HT-29 (cell line): ENCODE measurements at regions not wholly inside any gene's neighbourhood (a gene's known extent, or its start where the extent isn't known, plus 50 kb on each side); places are given as distances from the start of the nearest gene placed in this dataset.
"Not testable (repeated sequence)": the region's sequence is repeated elsewhere in the genome, so short reads cannot be mapped to it uniquely, and the experiment has no call there.

Experiments used
- DNase-seq: peaks from one replicate; pipeline ENCODE4 v3.0.0-alpha.2; 2015; ENCODE audit warnings: low spot score

DNA sequence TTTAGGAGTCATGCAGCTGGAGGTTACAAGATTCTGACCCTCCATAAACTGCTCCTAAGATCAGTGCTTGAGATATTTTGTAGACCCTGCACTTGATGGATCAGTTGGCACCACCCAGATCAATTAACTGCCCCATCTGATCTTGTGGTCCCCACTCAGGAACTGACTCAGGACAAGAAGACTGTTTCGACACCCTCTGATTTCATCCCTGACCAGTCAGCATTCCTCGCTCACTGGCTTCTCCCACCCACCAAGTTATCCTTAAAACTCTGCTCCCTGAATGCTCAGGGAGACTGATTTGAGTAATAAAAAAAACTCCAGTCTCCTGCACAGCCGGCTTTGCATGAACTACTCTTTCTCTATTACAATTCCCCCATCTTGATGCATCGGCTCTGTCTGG is 360.2 kb downstream of the GALC start:
- no peak for DNase-seq

DNA sequence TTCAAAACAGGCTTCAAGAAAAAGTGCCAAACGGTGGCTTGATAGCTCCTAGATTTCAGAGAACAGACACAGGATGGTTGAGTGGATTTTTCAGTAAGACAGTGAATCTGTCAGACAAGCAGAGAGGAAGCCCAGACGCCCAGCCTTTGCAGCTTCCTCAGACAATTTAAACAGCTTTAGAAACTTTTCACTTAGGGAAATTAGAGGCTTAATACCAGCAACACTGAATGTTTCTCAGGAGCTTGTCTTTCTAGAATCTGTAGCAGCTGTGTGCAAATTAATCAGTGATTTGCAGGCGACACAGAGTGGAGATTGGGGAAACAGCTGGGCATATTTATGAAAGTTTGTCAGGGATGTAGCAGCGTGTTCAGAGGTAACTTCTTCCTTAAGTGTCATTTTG is 362.1 kb downstream of the GALC start:
- no peak for DNase-seq

DNA sequence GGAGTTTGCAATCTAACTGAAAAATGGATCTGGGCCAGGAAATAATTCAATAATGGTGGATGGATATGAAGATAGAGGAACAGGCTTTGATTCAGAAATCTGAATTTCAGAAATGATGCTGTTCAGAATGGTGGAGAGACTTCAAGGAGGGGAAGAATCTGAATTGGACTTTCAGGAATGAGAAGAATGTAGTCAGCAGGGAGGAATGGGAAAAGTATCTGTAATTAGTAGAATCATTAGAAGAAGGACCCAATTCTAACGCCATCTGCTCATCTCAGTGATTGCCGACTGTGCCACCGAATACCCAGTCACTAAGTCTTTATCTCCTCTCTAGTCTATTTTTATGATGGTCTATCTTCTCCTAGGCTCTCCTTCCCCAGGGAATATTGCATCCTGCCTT is 363.2 kb downstream of the GALC start:
- DNase-seq, result no peak

DNA sequence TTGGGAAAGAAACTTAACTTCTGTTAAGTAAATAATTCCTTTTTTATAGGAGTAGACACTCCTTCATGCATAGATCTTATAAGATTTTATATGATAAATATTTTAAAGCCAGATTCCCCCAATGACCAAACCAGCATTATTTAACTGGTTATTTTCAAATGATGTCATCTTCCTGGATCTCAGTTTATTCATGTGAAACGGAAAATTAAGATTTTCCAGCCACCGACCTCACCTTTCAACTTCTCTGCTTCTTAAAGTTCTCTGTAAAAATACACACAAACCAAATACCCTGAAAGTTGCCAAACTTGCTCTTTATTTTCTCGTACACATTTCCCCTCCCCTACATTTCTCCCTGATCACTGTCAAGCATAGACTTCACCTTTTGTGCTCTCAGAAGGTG is 364.2 kb downstream of the GALC start:
- no peak for DNase-seq

DNA sequence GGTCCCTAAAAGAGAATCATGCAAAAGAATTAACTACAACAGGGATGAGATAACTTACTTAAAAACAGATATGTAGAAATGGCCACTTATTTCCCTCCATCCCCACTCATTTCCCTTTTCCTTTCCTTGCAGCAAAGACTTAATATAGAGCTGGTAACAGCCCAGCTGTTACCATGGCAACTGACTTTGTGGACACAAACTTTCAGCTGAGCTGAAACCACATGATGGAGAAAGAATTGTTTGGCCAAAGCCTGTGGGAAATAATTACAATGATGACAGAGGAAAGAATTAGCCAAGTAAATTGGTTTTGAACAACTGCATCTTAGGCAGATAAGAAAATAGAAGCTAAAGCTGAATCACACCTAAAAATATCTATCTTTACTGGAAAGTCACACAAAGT is 364.9 kb downstream of the GALC start:
- no peak for DNase-seq

DNA sequence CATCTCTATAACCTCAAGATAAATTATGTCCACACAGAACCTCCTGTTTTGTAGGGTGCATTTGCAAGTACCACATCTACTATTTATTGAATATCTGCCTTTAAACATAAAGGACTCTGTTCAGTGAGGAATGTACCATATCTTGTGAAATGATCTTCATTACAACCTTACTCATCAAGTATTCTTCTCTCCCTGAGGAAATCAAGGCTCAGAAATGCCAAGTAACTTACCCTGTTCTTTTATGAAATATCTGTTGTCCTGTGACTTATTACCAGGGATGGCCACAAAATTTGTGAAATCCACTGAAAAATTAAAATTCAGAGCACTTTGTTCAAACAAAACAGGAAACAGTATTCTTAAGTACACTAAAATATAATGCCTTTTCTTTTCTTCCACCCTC is 366.7 kb downstream of the GALC start:
- DNase-seq, result no peak

DNA sequence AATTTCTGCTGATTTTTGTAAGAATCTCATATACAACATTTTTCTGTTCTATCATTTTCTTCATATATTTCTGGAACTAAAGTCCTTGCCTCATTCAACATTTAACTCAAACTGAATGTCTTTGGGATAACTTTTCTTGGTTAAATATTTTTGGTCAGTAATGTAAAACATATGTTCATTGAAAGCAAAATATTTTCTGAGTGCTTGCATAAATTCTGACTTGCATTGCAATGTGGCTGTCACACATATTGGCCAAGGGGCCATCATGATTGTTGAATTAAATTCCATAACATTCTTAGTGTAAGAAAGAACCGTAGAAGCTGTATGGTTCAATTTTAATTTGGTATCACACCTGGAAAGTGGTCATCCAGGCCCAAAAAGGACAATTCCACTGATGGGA is 369.4 kb downstream of the GALC start:
- DNase-seq, result no peak

DNA sequence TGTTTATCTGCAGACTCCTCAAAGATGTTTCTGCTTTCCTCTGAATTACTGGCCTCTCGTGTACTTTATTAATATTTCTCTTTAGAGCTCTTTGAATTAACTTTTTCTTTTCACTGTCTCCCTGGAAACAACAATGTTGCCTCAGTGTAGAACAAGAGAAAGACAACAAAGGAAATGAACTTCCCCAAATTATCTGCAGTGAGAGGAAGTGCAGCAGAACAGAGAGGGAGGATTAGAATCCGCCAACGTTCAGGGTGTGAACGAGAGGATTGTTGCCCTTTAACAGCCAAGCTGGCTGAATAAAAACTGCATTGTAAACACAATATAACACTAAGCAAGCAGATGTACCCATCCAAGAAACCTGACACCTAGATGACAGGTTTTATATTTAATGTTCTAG is 375.9 kb downstream of the GALC start:
- no peak for DNase-seq

DNA sequence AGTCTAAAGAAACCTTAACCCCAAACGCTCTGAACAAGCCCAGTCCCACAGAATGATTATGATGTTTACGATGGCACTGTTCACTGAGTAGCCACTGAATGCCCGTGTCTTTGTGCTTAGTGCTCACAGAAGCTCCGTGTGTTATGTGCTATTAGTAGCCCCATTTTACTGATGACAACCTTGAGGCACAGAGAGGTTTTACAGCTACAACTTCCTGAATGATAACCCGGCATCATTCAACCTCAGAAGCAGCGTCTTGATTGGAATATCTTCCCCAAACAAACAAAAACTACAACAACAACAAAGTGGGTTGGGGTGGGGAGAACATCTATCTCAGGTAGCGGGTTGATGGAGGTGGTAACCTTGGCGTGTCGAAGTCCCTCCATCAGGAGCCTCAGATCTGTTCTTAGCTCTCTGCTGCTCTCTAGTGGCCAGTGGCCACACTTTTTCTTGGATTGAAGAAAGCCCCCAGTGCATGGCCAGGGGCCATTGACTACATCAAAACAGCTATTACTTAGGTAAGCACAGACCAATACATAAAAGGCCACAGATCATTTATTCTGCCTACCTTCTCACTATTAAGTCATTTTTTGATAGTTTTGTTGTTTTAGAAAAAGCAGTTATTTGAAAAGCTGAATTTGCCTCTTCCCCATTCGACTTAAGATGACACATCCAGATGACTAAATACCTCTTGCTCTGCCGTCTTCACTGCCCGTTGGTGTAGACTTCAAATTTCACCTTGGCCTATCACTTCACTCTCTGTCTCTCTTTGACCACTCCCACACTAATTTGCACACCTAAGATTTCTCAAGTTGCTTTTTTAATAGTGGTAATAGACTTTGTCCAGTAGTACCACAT is 376.9 kb downstream of the GALC start:
- peak; percentile 57 for DNase-seq

DNA sequence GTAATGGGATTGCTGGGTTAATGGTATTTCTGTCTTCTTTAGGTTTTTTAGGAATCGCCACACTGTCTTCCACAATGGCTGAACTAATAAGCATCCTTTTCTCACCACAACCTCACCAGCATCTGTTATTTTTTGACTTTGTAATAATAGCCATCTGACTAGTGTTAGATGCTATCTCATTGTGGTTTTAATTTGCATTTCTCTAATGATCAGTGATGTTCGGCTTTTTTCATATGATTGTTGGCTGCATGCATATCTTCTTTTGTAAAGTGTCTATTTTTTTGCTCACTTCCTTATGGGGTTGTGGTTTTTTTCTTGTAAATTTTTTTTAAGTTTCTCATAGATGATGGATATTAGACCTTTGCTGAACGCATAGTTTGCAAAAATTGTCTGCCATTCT is 377.9 kb downstream of the GALC start:
- DNase-seq, result no peak

DNA sequence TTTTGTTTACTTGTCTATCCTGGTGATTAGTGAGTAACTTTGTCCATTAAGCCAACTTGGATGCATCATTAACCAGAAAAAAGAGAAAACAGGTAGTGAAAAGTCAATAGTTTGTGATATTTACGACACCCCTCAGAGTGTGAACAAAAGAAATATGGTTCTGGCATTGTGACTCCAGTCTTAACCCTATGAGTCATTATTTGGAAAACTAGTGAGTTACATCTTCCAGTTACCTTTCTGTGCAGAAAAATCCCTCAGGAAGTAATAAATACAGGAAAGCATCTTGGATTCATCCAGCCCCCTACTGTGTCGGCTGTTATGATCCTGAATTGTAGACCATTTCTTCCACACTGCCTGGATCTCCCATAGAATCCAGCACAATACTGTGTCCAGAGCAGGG is 379.1 kb downstream of the GALC start:
- no peak for DNase-seq

DNA sequence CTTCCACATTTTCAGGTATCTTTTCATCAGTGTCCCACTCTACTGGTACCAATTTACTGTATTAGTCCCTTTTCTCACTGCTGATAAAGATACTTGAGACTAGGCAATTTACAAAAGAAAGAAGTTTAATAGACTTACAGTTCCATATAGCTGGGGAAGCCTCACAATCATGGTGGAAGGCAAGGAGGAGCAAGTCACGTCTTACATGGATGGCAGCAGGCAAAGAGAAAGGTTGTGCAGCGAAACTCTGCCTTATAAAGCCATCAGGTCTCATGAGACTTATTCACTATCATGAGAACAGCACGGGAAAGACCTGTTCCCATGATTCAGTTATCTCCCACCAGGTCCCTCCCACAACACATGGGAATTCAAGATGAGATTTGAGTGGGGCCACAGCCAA is 385.9 kb downstream of the GALC start:
- not testable (repeated sequence) for DNase-seq

DNA sequence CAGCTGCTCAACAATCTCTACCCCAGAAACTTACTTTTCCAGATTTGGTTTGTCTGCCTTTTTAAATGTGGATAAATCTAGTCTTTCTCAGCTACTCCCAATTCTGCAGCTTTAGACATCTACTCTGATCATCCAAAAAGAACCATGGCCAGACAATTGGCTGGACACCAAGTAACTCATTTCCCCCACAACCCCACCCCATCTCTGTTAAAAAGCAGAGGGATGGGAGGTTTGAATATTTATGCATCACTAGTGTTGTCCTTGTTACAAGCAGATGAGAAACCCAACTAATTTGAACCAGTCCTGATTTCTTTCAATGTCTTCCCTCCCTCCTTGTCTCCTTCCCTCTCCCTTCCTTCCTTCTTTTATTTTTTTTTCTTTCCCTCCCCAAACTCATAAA is 391.9 kb downstream of the GALC start:
- no peak for DNase-seq

DNA sequence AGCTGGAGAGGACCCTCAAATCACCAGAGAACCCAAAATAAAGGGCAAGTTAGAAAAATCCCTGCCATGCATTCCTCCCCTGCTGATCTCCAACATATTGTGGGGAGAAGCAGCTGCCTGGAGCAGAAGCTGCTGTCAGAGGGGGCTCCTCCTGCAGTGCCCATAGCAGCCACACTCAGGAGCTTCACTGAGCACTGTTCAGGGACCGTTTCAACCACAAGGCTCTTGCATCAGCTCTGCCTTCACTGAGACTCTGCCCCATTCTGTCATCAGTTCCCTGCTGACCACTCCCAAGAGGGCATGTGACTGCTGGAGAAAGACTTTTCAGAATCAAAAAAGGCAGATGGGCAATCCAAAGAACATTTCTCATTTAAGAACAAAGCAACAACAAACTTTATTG is 392.7 kb downstream of the GALC start:
- no peak for DNase-seq

DNA sequence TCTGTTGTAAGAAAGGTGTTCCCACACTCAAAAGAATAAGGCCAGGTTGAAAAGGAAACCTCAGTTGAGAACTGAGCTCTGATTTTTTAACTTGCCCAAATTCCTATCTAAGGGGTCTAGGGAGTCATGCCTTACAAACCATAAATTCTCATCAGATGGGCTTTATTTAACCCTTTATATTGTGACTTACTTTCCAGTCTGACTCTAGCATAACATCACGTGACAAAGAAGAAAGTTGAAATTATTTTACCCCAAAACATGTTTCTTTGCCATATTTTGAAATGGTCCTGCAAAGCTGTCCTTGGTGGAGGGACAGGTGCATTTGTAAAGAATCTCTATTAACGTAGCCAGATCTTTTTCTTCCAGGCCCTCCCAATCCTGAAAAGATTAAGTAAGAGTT is 411.7 kb downstream of the GALC start:
- no peak for DNase-seq

DNA sequence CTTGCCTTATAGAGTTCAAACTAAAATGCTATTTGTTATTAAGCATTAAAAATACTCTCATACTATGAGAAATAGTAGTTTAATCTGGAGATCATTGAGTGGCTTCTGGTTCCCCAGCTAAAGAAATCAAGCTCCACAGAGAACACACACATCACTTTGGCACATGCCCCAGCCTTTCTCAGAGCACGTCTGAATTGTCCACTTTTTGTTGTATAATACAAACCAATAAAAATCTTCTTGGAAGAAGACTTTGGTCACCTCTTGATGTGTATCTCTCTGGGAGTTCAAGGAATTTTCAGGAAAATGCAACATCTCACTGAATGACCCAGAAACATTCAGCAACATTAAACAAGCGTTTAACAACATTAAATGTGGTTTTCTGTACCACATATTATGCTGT is 413.9 kb downstream of the GALC start:
- no peak for DNase-seq

DNA sequence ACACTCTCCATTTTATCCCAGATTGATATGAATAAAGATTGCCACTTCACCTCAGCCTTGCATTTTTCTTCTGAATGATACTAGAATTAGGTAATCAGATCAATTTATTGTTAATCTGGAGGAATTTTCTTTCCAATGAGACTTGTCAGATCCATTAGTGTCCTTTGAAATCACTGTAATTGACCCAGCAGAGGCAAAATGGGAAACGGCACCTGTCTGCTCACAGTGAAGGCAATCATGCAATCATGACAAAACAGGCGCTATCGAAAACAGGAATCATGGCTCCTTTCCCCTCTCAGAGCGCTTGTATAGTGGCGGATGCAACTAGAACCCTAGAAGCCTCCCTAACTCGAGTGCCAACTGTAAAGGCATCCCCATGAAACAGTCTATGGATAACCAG is 417.6 kb downstream of the GALC start:
- DNase-seq, result no peak

DNA sequence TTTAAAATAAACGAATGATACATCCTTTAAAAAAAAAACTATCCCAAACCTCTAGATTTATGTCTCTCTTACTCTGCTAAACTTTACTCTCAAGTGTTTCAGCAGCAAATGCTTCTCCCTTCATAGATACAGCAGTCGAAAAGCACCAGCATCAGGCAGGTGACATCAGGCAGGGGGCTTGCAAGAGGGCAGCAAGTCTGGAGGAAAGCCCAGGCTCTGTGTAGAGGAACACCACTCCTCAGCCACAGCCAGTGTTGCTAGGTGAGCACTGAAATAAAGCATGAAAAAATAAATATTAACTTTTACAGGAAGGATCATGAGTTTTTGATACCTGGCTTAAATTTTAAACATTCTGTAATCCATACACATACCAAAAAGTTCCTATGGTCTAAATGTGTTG is 419.4 kb downstream of the GALC start:
- DNase-seq, result no peak

DNA sequence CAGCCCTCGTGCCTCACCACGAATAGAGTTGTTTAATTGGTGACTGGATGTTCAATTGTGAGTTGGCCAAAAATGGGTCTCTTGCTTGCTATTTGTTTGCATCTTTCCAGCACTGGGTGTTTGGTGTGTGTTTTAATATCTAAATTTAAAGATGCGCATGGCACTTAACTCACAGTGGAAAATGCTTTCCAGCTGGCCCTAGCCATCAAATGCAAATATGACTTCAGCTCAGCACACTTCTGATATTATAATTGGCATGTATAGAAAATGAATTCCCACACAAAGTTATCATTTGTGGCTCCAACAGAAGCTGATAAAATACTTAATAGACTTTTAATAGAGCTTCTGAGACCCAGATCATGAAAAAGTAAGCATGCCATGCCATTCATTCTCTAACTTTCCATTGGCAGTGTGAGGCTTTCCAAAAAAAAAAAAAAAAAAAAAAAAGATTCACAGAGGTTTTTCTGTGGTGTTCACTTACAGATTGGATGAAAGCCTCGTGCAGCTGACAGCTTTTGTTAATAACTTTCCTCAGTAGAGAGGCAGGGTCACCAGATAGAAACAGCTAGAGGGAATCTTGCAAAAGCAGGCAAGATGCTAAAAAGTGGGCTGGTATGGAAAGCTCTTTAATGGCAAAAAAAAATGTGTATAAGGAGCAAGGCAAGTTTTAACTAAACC is 425.2 kb downstream of the GALC start:
- DNase-seq, result no peak

DNA sequence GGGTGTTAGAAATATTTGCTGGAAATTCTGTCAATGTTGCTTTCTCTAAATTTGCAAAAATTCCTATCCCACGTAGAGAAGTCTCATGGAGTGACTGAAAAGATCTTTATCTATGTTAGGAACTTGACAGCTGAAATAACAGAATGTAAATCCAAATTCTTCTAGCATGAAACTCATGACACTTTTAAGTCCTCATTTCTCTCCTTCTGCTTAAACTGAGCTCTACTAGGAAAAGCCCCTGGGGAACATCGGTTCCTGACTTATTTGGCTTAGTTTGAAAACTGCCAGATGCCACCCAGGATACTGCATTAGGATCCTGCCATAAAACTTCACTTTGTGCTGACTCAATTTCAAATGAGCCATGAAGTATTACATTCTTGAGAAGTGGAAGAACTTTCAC is 426.0 kb downstream of the GALC start:
- no peak for DNase-seq

DNA sequence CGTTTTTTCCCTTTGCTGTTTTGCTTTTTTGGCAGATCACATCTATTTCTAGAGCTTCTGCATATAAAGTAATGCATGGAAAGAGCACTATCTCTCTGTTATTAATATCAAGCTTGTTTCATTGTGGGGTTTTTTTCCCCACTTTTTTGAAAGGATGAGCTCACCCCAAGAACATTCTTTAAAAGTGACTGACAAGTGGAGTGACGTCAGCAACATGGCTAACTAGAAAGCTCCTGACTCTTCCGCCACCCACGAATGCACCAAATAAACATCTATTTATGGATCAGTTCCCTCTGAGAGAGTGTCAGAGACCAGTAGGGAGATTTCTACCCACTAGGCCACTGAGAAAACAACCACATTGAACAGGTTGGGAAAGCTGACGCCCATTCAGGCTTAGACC is 445.4 kb downstream of the GALC start:
- no peak for DNase-seq

DNA sequence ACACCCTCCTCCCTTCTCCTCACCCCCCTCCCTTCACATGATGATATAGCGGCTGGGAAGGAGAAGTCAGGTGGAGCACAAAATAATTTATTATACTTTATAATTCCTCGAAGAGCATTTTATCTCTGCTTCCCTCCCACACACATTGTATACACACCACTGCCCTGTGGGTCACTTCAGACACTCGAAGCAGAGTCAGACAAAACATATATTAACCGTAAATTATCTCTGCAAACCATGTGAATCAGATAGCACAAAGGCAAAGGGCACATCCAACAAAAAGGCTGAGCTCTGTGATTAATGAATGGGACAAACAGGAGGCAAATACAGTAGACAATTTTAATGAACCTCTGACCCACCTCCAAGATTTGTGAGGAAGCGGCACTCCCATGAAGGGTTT is 450.7 kb downstream of the GALC start:
- DNase-seq, result no peak

DNA sequence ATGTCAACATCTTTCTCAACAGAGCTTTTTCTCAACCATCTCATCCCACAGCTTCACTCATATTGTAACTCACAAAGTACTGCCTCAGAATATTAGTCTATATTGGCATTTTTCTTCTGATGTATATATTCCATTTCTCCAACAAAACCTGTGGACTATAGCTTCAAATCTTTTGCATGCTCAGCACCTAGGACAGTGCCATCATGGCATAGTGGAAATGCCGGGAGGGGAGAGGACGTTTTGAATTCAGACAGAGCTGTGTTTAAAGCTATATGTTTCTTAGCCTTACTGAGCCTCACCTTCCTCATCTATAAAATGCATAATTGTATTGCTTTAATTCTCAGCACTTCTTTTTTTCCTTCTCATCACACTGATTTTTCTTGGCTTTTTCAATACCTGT is 452.6 kb downstream of the GALC start:
- no peak for DNase-seq

DNA sequence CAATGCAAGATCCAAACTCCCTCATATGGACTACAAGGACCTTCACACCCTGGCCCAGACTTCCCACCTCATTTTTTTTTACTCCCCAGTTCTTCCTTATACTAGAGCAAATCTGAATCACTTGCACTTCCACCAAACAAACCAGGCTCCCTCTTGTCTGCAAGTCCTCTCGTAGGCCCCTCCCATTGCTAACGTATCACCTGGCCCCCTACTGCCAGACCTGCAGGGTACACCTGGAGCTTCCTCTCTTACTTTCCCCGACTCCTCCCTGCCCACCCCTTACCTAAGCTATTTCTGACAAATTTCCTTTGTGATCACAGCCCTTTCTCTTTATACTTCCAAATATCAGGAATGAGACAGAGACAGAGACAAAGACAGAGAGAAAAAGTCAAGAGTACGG is 463.9 kb downstream of the GALC start:
- no peak for DNase-seq
